ENCODE measurements at regions not wholly inside any gene's neighbourhood (a gene's known extent, or its start where the extent isn't known, plus 50 kb on each side); places are given as distances from the start of the nearest gene placed in this dataset.

DNA sequence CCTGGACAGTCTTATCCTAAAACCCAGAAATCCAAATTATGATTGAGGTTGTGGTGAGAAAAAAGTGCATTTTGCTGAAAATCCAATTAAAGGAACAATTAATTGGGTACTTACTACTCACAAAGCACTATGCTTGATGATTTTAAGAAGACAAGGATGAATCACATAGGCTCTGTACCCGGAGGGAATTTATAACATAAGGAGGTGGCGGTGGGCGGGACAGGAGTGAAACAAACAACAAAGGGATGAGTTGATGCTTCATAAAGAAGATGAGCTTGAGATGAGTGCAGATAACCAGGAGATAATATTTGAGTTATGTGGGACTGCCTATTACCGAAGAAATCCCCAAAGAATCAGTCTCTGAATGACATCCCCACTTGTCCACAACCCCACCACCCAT lies 171.1 kb upstream of the FZD8 start:
- no peaks in the 10 kb centered on the region for H3K36me3 ChIP-seq
- no peaks in the 10 kb centered on the region for H3K4me1 ChIP-seq
- intact Hi-C loops (cut with DNase I) = no loop called here
- WGBS, 4 donors = 95 to 98% (median 97%) methylated on average over 4 of the region's 4 CpGs
- H3K27me3 ChIP-seq = no peaks in the 10 kb centered on the region
- TF ChIP-seq, protein P1, sequence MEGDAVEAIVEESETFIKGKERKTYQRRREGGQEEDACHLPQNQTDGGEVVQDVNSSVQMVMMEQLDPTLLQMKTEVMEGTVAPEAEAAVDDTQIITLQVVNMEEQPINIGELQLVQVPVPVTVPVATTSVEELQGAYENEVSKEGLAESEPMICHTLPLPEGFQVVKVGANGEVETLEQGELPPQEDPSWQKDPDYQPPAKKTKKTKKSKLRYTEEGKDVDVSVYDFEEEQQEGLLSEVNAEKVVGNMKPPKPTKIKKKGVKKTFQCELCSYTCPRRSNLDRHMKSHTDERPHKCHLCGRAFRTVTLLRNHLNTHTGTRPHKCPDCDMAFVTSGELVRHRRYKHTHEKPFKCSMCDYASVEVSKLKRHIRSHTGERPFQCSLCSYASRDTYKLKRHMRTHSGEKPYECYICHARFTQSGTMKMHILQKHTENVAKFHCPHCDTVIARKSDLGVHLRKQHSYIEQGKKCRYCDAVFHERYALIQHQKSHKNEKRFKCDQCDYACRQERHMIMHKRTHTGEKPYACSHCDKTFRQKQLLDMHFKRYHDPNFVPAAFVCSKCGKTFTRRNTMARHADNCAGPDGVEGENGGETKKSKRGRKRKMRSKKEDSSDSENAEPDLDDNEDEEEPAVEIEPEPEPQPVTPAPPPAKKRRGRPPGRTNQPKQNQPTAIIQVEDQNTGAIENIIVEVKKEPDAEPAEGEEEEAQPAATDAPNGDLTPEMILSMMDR (IDR thresholded peaks at IDR 0.05) = no peak
- no peak for TF ChIP-seq POLR2A (IDR thresholded peaks at IDR 0.05)
- no peak overlapping the region for H3K4me3 ChIP-seq
- H3K9me3 ChIP-seq = no peaks in the 10 kb centered on the region
- H3K27ac ChIP-seq = no peak overlapping the region
- DNase-seq (no peak), ATAC-seq (no peak)

DNA sequence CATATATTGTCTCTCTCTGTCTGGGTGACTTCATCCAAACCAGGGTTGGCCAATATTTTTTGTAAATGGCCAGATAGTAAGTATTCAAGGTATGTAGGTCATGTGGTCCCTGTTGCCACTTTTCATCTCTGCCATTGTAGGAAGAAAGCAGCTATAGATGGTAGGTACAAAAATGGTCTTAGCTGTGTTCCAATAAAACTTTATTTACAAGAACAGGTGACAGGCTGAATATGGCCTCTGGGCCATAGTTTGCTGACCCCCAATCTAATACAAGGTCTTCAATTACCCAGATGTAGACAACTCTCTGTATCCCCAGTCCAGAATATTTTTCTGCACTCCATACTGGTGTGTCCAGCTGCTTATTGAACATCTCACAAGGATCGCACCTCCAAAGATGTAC lies 166.2 kb upstream of the FZD8 start:
- no peaks in the 10 kb centered on the region for H3K9me3 ChIP-seq
- H3K4me1 ChIP-seq = no peaks in the 10 kb centered on the region
- H3K36me3 ChIP-seq = no peaks in the 10 kb centered on the region
- intact Hi-C loops (cut with DNase I) = no loop called here
- H3K27ac ChIP-seq = no peak overlapping the region
- ATAC-seq (no peak), DNase-seq (no peak)
- WGBS, 4 donors = 95 to 100% (median 98%) methylated on average over 1 of the region's 1 CpG
- no peak overlapping the region for H3K4me3 ChIP-seq
- TF ChIP-seq, protein P1 (IDR thresholded peaks at IDR 0.05) = no peak
- no peak for TF ChIP-seq POLR2A (IDR thresholded peaks at IDR 0.05)
- no peaks in the 10 kb centered on the region for H3K27me3 ChIP-seq

DNA sequence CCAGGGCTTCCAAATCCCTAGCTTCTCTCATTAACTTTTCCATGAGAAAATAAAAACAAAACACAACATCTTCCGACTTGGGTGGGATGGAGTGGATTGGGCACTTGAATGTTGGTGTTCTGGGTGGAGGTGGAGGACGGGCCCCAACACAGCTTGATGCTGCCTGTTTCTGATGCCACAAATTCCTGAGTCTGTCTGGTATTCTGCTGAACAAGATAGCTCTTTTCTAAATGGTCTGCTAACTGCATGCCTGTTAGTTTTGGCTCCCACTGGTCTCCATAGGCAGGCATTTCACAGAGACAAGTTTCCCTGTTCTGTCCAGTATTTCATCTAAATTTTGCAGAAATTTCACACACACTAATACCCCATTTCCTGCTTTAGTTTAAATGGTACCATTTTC lies 160.9 kb upstream of the FZD8 start:
- Histone ChIP-seq H3K4me1 (no peaks in the 10 kb centered on the region), H3K27me3 (no peaks in the 10 kb centered on the region), H3K9me3 (peaks cover 0 to 12% (median 0%) of the 10 kb centered on the region in 12 donors), H3K4me3 (no peak overlapping the region), H3K36me3 (no peaks in the 10 kb centered on the region), H3K27ac (no peak overlapping the region)
- no peak for ATAC-seq
- intact Hi-C loops (cut with DNase I) = no loop called here
- WGBS, 4 donors = 69 to 89% (median 84%) methylated on average over 2 of the region's 2 CpGs
- no peak for DNase-seq
- no peak for TF ChIP-seq POLR2A (IDR thresholded peaks at IDR 0.05)
- TF ChIP-seq, protein P1 (IDR thresholded peaks at IDR 0.05) = no peak

DNA sequence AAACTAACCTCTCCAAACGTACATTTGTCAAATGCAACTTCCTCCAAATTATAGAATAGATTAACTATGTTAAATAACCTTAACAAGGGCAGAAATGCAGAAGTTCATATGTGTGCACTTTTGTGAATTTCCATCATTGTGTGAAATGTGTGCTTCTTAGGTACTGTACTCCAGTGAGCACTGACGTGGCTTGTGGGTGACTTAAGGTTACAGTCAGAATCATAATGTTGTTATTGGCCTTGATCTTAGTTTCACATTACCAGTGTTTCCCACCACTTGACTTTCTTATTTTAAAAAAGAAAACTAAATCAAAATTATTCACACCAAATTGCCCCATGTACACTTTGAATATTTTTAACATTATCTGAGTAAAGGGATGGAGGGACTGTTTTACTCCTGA lies 155.1 kb upstream of the FZD8 start:
- H3K4me3 ChIP-seq = no peak overlapping the region
- ATAC-seq = no peak
- H3K4me1 ChIP-seq = peaks cover 0 to 2% (median 0%) of the 10 kb centered on the region in 12 donors
- H3K9me3 ChIP-seq = peaks cover 0 to 7% (median 0%) of the 10 kb centered on the region in 12 donors
- H3K27me3 ChIP-seq = no peaks in the 10 kb centered on the region
- H3K27ac ChIP-seq = no peak overlapping the region
- intact Hi-C loops (cut with DNase I) = no loop called here
- WGBS, 4 donors = 74 to 87% (median 81%) methylated on average over 2 of the region's 2 CpGs
- no peaks in the 10 kb centered on the region for H3K36me3 ChIP-seq
- DNase-seq = no peak
- no peak for TF ChIP-seq POLR2A (IDR thresholded peaks at IDR 0.05)
- TF ChIP-seq, protein P1 (IDR thresholded peaks at IDR 0.05) = no peak
